HG03342 (cell line): ENCODE measurements at regions not wholly inside any gene's neighbourhood (a gene's known extent, or its start where the extent isn't known, plus 50 kb on each side); places are given as distances from the start of the nearest gene placed in this dataset.

Source experiments
- ATAC-seq: cut with Tn5 transposase; IDR thresholded peaks from one replicate; pipeline ENCODE4 v1.9.1; 2021; ENCODE audit warnings: mild to moderate bottlenecking, moderate library complexity; ENCODE audit not compliant: unreplicated experiment

DNA sequence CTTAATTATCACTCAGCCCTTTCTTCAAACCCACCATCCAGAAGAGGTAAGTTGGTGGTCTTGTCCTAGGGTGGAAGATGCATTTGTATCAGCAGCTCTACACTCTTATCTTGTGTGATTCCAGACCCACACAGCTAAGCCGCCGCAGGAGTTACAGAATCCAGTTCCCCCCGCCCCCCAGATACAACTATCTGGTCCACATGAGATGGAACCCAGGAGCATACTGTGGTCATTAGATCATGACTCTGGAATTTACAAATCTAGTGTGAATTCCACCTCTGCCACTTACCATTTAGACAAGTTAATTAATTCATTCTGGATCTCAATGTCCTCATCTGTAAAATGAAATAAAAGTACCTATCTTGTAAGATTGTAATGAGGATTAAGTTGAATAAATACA is 486.4 kb downstream of the BCL11A start:
- ATAC-seq: no peak

DNA sequence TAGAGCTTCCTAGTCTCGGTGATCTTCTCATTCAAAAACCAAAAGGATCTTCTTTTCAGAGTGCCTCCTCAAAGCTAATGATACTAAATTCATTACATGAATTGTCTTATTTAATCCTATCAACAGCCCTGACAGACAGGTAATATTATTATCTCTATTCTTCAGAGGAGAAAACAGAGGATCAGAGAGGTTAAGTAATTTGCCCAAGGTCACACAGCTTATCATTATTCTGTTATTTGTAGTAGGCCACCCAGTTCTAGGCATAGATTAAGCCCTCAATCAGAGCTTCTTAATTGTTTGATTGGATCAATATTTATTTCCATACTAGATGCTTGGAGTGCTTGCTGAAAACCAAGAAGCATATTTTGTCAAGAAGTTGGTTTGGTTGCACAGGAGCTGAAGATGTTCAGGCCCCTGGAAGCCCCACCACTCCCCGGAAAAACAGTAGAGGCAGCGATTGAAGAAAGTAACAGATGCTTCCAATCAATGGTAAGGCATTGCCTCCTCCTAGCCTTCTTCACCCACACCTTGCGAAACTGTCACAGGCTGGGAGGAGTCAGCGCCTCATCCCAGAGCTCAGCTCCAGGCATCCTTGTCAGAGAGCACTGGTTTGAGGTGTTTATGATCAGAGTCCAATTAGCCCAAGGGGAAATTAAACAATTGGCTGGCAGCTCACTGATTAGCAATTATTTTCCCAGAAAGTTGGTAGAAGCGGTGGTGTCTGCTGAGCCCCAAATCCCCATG is 487.2 kb downstream of the BCL11A start:
- no peak for ATAC-seq

DNA sequence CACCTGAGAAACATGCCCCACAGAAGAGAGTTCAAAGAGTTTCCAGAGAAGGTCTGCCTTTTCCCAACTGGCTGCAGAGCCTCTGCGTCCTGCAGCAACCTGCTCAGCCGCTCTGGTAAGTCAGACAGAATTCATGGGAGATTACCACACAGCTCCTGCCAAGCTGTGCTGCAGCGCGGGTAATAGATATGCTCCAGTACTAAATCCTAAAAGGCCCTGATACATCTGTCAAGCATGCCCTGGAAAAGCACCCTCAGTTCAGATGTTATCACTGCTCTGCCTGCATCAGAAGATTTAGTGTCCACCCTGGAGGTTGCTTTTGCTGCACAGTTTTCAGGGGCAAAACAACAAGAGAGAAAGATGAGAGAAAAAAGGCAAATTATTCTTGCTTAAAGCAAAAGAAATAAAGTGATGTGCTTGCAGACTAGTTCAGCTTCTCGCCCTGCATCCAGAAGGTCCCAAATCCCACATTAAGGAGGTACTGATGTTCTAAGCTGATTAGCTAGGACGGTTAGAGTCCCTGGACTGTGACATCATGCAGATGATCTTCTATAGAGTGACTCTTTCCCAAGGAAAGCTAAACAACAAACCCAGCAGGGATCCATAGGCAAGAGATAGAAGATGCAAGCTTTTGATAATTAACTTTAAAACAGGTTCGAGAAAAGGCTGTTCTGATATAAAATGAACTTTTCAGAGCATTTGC is 488.6 kb downstream of the BCL11A start:
- no peak for ATAC-seq

DNA sequence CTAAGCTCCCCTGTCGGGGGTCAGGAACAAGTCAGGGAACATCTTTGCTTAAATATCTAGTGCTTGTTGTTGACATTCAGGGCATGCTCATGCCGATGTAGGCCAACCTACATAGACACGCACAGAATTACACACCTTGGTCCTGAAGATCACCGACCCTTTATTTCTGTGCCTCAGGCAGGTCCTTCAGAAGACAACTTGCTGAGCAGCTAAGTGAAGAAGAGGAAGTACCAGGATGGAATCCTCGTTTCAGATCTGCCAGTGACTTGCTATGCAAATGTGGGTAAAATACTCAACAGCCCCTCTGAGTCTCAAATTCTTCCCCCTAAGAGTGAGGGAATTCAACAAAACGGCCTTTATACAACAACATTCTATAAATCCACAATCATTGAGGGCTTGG is 494.7 kb downstream of the BCL11A start:
- ATAC-seq: no peak

DNA sequence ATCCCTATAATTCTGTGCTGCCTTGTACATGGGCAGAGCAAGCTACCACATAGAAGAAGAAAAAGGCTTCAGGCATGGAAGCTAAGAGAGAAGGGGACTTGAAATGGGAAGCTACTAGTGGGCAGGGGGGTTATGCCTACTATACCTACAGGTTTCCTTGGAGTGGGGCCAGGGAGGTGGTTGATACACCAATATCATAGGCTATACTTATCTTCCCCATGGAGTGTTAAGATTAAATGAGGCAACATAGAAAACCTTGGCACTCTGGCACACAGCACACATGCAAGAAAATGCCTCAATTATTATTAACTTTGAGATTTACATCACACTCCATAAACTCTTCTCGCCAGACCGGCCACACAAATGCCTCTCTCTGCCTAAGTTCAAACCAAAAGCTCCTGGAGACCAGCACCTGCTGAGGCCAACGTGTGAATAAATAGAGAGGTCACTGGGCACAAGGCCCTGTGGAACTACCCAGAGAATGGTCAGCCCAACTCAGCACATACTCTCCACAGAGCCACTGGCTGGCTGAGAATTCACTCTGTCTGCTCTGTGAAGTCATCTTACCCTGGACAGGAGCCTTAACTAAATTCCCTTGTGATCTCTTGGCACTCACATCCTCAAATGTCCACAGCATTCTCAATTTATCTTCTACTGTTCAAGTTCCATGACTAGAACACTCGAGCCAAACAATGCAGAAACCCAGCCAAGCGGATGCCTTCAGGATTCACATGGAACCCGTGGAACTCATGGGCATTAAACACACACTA is 498.7 kb downstream of the BCL11A start:
- no peak for ATAC-seq

DNA sequence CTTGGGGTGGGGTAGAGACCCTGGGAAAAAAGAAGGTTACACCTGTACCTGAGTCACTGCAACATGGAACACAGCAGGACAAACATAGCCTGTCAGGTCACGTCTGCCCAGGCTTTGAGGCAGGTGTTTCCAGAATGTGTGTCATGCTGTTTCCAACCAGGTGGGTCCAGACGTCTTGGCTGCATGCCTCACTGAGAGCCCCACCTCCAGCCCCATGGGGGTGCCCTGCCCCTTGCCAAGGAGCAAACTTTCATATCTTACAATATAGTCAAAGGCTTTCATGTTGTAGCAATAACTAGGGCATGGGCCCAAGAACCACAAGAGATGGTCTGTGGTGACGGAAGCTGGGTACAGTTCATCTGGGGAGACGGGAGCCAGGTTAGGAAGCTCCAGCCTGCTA is 499.7 kb downstream of the BCL11A start:
- ATAC-seq: no peak

DNA sequence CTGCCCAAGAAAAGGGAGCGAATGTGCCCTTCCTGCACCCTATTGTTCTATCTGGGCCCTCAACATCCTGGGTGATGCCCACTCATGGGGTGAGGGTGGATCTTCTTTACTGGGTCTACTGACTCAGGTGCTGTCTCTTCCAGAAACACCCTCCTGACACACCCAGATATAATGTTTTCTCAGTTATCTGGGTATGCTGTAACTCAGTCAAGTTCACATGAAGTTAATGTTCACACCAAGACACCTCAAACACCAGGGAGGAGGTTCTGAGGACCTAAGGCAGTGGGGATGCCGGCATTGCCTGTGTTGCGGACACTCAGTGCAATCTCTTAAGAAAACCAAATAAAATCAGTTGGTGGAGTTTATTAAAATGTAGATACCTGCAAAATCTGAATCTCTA is 500.9 kb downstream of the BCL11A start:
- ATAC-seq: no peak

DNA sequence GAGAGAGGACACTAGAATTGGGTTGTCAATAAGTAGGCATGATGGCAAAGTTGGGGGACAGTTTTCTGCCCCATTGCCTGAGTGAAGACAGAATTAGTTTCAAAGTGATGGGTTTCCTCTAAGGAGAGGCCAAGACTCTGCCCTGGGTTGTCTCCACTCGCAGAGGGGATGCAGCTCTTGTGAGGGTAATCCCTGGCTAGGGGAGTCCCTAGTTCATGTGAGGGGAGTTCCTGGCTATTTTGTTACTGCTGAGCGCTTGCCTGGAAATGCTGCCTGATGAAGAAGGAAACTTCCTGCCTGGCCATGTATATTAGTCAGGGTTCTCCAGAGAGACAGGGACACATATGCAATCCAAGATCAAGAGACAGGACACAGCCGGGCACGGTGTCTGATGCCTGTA is 501.5 kb downstream of the BCL11A start:
- no peak for ATAC-seq

DNA sequence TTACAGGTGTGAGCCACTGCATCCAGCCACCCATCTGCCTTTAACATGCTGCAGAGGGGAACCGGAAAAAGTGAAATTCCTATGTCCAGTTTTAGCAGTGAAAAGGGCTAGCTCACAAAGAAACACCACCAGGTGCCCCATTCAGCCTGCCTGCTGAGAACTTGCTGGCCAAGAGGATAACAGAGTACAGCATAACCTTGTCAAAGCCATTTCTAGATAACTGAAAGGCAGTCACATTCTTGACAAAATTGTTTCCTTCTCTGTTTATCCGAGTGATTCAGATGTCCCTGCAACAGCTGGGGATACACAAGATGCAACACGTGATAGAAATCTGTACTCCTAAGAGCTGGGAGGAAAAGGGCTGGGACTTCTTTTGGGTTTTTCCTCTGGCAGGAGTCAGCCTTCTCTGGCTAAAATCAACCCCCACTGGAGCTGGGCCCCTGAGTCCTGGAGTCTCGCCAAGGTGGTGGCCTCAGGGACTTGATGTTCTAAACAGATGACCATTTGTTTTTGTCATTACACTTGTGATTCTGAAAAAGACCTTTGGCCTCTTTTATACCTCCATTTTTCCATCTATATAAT is 505.4 kb downstream of the BCL11A start:
- no peak for ATAC-seq

DNA sequence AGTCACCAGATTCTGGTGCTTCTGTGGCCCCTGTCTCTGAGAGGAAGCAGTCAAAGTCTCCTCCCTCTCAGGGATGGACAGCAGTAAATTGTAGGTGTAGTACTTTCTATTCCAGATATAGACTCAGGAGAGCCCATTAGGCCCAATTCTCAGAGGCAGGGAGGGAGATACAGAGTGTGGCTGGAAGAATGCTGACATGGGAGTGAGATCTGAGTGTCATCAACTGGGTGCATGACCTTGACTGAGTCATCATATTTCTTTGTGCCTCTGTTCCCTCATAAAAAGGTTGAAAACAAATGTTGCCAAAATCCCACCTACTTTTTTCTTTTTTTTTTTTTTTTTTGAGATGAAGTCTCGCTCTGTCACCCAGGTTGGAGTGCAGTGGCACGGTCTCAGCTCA is 506.1 kb downstream of the BCL11A start:
- no peak for ATAC-seq

DNA sequence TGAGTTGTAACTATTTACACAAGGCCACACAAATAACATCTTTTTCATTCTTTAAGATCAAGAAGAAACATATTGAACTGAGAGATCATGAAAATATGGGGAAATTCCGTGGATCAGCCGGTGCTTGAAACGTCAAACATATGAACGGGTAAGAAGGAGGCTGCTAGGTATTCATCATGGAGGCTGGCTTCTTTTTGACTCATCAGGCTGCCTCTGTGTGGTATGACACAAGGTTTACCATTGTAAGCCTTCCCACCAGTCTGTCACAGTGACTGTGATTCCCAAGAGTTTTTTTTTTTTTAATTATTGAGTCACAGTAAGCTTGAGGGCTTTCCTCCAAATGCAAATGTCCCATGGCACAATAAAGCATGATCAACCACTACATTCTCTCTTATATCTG is 506.9 kb downstream of the BCL11A start:
- no peak for ATAC-seq

DNA sequence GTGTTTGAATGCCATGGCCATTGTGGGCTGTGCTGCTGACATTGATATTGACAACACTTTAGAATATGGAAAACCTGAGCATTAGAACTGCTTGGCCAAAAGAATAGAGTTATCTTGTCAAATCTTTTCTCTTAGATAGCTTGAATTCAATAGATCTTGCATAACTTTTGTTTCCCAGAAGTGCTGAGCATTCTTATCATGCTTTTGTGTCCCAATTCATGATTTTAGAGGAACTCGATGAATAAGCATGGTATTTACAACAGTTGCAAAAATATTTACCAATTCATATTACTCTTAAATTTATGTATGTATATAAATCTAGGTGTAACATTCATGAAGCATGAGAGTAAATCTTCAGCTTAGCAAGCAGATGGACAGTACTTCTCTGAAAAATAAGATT is 508.0 kb downstream of the BCL11A start:
- no peak for ATAC-seq

DNA sequence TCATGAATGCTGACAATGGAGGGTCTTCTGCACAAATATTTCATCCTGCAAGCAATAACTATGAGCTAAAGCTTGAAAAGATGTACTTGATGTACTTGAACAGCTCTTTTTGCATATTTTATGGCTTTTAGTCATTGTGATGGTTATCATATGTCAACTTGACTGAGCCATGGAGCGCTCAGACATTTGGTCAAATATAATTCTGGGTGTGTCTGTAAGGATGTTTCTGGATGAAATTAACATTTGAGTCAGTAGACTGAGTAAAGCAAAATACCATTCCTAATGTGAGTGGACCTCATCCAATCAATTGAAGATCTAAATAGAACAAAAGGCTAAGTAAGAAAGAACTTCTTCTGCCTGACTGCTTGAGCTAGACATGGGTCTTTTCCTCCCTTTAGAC is 509.0 kb downstream of the BCL11A start:
- ATAC-seq: no peak

DNA sequence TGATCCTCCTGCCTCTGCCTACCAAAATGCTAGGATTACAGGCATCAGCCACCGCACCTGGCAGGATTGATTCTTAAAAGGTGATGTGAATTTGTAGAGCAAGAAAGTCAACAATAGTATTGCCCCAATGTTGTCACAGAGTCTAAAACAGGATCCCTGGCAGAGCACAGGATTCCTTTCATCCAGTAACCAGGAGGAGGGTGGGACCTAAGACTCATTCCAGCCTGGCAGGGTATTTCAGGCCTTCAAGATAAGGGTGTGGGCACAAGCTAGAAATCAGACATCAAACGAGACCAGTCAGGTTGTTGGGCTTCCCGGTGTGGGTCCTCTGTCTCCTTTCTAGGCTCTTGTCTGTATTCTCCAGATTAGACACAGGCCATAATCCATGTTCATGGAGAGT is 511.4 kb downstream of the BCL11A start:
- no peak for ATAC-seq

DNA sequence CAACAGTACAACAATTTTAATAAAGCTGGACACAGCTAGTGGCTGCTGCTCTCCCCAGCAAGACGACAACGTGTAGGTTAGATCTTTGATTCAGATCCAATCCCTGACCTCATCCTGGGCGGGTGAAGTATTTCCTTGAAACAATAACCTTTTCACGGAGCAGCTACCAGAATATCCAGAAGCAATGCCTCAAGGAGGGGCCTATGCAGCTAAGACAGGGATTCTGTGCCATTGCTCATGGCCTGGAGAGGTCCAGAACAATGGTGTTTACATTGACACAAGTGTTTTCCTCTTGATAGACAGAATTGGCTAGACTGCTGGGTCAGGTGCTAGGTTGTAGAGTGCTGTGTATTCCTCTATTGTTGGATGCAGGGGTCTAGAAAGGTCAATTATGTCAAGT is 520.1 kb downstream of the BCL11A start:
- no peak for ATAC-seq

DNA sequence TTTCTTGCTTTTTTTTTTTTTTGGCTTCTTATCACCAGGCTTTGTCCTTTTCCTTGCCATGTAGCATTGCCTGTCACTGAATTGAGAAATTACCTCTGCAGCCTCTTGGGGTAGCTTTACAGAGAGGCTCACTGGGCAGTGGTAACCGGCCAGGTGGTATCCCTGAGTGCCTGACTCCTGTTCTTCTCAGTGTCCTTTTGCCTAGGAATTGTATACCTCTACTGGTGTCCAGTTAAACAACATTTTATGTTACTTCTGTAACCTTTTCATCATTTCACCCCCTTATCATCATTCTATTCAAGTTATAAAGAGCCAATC is 523.9 kb downstream of the BCL11A start:
- no peak for ATAC-seq

DNA sequence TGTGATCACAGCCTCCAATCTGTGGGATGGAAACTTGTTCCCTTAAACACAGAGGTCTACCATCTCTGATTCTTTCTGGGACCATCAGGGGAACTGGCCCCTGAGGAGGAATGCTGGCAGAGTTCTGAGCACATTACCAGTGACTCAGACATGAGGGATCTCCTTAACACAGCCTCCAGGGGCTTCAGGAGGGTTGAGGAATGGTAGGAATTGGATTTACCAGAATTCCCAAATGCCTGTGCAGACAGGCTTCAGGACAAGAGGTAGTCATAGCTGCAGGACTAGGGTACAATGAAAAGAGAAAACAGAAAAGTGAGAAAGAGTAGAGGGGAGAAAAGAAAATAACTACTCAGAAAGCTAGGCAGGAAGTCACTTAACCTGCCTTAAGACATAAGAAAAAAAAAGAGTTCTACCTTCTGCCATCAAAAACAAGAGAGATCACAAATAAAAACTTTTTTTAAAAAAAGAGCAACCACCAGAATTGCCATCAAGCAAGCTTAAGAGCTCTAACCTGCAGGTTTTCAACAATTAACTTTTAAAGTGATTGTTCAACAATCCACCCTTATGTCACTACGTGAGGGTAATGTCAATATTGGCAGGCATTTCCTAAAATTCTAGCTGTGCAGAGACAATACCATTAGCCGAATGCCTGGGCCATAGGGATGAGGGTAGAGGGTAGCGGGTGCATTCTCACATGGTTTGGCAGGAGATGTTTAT is 524.4 kb downstream of the BCL11A start:
- ATAC-seq: no peak

DNA sequence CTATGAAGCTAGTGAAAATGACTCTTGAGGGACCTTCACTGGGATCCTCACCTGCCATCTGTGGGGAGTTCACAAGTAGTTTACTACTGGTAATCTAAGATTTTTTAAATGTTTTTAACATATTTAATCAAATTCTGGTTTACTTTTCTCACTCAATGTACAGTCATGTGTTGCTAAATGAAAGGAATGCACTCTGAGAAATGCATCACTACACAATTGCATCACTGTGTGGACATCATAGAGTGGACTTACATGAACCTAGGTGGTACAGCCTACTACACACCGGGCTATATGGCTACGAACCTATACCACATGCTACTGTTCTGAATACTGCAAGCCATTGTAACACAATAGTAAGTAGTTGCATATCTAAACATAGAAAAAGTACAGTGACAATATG is 528.0 kb downstream of the BCL11A start:
- ATAC-seq: no peak

DNA sequence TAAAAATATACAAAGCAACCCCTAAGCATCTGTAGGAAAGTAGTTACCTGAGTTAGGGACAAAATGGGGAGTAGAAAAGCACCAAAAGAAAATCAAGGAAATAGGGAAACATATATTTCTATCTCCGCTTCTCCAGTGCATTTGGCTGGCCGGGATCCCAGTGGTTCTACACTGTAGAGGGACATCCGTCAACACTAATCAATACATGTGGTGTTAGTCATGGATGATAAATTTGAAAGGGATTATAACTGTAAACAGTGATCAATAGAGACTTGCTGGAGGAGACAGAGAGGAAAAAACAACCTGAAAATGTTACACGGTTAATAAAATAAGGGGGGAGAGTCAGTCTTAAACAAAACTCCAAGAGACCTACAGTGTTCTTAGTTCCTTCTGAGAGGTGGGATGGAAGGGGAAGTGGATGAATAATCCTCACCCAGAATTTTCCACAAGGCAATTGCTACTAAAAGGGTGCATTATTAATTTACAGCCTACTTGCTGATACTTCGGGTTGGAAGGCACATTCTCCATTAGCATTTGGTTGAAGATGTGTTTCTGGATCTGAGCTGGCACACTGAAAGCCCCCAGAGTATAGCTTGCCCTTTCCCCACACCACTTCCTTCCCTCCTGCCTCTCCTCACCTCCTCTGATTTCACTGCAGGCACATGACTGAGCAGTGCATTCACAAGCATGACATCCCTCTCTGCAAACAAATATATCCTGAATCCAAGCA is 530.0 kb downstream of the BCL11A start:
- ATAC-seq: no peak

DNA sequence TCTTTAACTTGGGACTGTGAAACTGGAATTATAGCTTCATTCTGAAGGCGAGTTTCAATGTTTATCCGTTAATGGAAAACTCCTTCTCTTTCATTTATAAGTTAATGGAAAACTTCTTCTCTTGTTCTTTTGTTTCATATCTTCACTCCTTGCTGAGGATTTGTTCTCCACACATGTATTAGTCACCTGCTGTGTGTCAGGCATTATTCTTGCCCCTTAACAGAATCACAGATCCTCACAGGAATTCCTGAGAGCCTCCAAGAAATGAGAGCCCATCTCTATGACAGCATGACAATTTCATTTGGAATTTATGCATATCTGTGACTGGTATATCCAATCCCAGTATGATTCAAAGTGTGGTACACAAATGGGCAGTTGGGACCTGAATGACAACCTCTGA is 545.8 kb downstream of the BCL11A start:
- no peak for ATAC-seq

DNA sequence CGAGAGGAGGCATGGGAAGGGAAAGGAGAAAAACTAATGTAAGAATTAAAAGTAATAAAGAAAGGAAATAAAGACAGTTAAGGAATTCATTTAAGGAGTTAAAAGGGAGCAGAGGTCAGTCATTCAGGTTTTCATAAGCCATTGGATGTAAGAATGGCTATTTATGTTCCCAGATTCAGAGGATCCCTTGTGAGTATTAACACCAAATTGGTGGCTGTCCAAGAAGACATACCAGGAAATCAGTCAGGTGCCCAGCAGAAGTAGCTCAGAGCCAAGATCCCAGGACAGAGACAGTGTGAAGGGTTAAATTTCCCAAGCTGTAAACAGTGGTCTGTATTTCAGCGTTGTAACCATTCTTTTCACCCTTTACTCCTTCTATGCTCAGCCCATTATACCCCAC is 550.4 kb downstream of the BCL11A start:
- no peak for ATAC-seq
